ENCODE measurements at regions not wholly inside any gene's neighbourhood (a gene's known extent, or its start where the extent isn't known, plus 50 kb on each side); places are given as distances from the start of the nearest gene placed in this dataset.

GRCh38 chr2:30048636-30049175 is 98.1 kb upstream of the YPEL5 start:
- DNase-seq (ENCODE audit: low read depth), result no peak

GRCh38 chr2:30055548-30055947 is 91.3 kb upstream of the YPEL5 start:
- DNase-seq (ENCODE audit: low read depth), result no peak

GRCh38 chr2:30060562-30060961 is 86.2 kb upstream of the YPEL5 start:
- no peak for DNase-seq (ENCODE audit: low read depth)

- no peak for DNase-seq (ENCODE audit: low read depth)
These were observed 78.7 kb upstream of the YPEL5 start for GRCh38 chr2:30068067-30068466.

- peak; percentile 54 for DNase-seq (ENCODE audit: low read depth)
These were observed 74.5 kb upstream of the YPEL5 start for GRCh38 chr2:30072250-30072842.

- DNase-seq (ENCODE audit: low read depth), result no peak
These were observed 73.3 kb upstream of the YPEL5 start for GRCh38 chr2:30073523-30073922.

GRCh38 chr2:30074023-30074422 is 72.8 kb upstream of the YPEL5 start:
- DNase-seq (ENCODE audit: low read depth), result no peak

GRCh38 chr2:30078521-30078920 is 68.3 kb upstream of the YPEL5 start:
- no peak for DNase-seq (ENCODE audit: low read depth)

- no peak for DNase-seq (ENCODE audit: low read depth)
These were observed 61.9 kb upstream of the YPEL5 start for GRCh38 chr2:30084915-30085314.

- no peak for DNase-seq (ENCODE audit: low read depth)
These were observed 57.6 kb upstream of the YPEL5 start for GRCh38 chr2:30089171-30089570.

- no peak for DNase-seq (ENCODE audit: low read depth)
These were observed 51.4 kb upstream of the YPEL5 start for GRCh38 chr2:30095402-30095801.

GRCh38 chr2:30096451-30096850 is 50.4 kb upstream of the YPEL5 start:
- no peak for DNase-seq (ENCODE audit: low read depth)

All from stromal cell of bone marrow (primary cell).